Calu3 (cell line): ENCODE measurements at regions not wholly inside any gene's neighbourhood (a gene's known extent, or its start where the extent isn't known, plus 50 kb on each side); places are given as distances from the start of the nearest gene placed in this dataset.
"Not testable (repeated sequence)": the region's sequence is repeated elsewhere in the genome, so short reads cannot be mapped to it uniquely, and the experiment has no call there.

Source experiments
- BruUV-seq: library from RNA; stranded (reverse); fragments of 400-500 nt; replicated peaks from 2 replicates; lab custom pipeline; 2021; lab: Mats Ljungman, UMichigan
- CTCF ChIA-PET: fragments of 300-600 bp; sonication (Branson Sonifier 250); formaldehyde crosslinking; loops from one replicate; lab custom pipeline; 2022; ENCODE audit warnings: antibody characterized with exemption; lab: Charles Lee
- DNase-seq: peaks from one replicate; pipeline ENCODE4 v3.0.0; 2022
- H3K27ac Mint-ChIP-seq: one replicate; pipeline ENCODE4 v1.8.0; 2022; ENCODE audit warnings: mixed read lengths; ENCODE audit not compliant: unreplicated experiment
- H3K27me3 Mint-ChIP-seq: one replicate; pipeline ENCODE4 v1.8.0; 2022; ENCODE audit warnings: mixed read lengths; ENCODE audit not compliant: unreplicated experiment
- H3K36me3 Mint-ChIP-seq: one replicate; pipeline ENCODE4 v1.8.0; 2022; ENCODE audit warnings: mild to moderate bottlenecking, moderate library complexity, mixed read lengths; ENCODE audit not compliant: insufficient read depth, unreplicated experiment
- H3K4me1 Mint-ChIP-seq: one replicate; pipeline ENCODE4 v1.8.0; 2022; ENCODE audit warnings: mild to moderate bottlenecking, low read depth, mixed read lengths; ENCODE audit not compliant: unreplicated experiment
- H3K4me3 Mint-ChIP-seq: one replicate; pipeline ENCODE4 v1.8.0; 2022; ENCODE audit warnings: mild to moderate bottlenecking, low read depth, moderate library complexity, mixed read lengths; ENCODE audit not compliant: unreplicated experiment
- H3K9me3 Mint-ChIP-seq: one replicate; pipeline ENCODE4 v1.8.0; 2022; ENCODE audit warnings: low read depth, mixed read lengths; ENCODE audit not compliant: unreplicated experiment
- CTCF ChIP-seq: fragments of 200-600 bp; IDR thresholded peaks from one replicate; pipeline ENCODE4 v1.8.0; 2022; ENCODE audit warnings: antibody characterized with exemption; ENCODE audit not compliant: unreplicated experiment
- intact Hi-C: fragments of 100-400 bp; cut with micrococcal nuclease; formaldehyde crosslinking; loops from one replicate; pipeline ENCODE4 v1.10.0; 2022; ENCODE audit not compliant: unreplicated experiment

GRCh38 chr10:37035853-37036252, 89.5 kb upstream of the ANKRD30A start:
- H3K36me3 Mint-ChIP-seq = no peaks in the 10 kb centered on the region
- DNase-seq = no peak
- no TSS peak for BruUV-seq
- H3K27me3 Mint-ChIP-seq = no peaks in the 10 kb centered on the region
- H3K4me3 Mint-ChIP-seq = no peak overlapping the region
- TF ChIP-seq CTCF = no peak
- intact Hi-C loops = no loop called here
- CTCF ChIA-PET = no interaction called here
- no peaks in the 10 kb centered on the region for H3K4me1 Mint-ChIP-seq
- H3K9me3 Mint-ChIP-seq = peaks cover 3% of the 10 kb centered on the region
- no peak overlapping the region for H3K27ac Mint-ChIP-seq

GRCh38 chr10:37015498-37015897, 109.9 kb upstream of the ANKRD30A start:
- Mint-ChIP-seq H3K36me3 (no peaks in the 10 kb centered on the region), H3K27me3 (no peaks in the 10 kb centered on the region), H3K27ac (no peak overlapping the region), H3K4me3 (no peak overlapping the region), H3K4me1 (no peaks in the 10 kb centered on the region), H3K9me3 (peaks cover 8% of the 10 kb centered on the region)
- no peak for DNase-seq
- no peak for TF ChIP-seq CTCF
- no TSS peak for BruUV-seq
- intact Hi-C loops = no loop called here
- CTCF ChIA-PET = no interaction called here

GRCh38 chr10:37010741-37011140, 114.7 kb upstream of the ANKRD30A start:
- Mint-ChIP-seq H3K4me3 (no peak overlapping the region), H3K36me3 (no peaks in the 10 kb centered on the region), H3K9me3 (peaks cover 11% of the 10 kb centered on the region), H3K27ac (no peak overlapping the region), H3K4me1 (no peaks in the 10 kb centered on the region), H3K27me3 (no peaks in the 10 kb centered on the region)
- no TSS peak for BruUV-seq
- CTCF ChIA-PET = no interaction called here
- intact Hi-C loops = no loop called here
- TF ChIP-seq CTCF = no peak
- no peak for DNase-seq

GRCh38 chr10:37008276-37008675, 117.1 kb upstream of the ANKRD30A start:
- DNase-seq, BruUV-seq, H3K9me3 Mint-ChIP-seq, H3K4me3 Mint-ChIP-seq, intact Hi-C loops, H3K27me3 Mint-ChIP-seq, H3K27ac Mint-ChIP-seq, H3K4me1 Mint-ChIP-seq, CTCF ChIA-PET, H3K36me3 Mint-ChIP-seq: not testable (repeated sequence)

GRCh38 chr10:37003126-37003525, 122.3 kb upstream of the ANKRD30A start:
- H3K4me3 Mint-ChIP-seq = no peak overlapping the region
- H3K27me3 Mint-ChIP-seq = no peaks in the 10 kb centered on the region
- CTCF ChIA-PET = no interaction called here
- intact Hi-C loops = no loop called here
- no peaks in the 10 kb centered on the region for H3K4me1 Mint-ChIP-seq
- no peak overlapping the region for H3K27ac Mint-ChIP-seq
- no peak for TF ChIP-seq CTCF
- no peaks in the 10 kb centered on the region for H3K36me3 Mint-ChIP-seq
- H3K9me3 Mint-ChIP-seq = peaks cover 3% of the 10 kb centered on the region
- no peak for DNase-seq
- BruUV-seq = no TSS peak

- BruUV-seq, DNase-seq, H3K4me3 Mint-ChIP-seq, H3K4me1 Mint-ChIP-seq, H3K36me3 Mint-ChIP-seq, intact Hi-C loops, CTCF ChIA-PET, H3K9me3 Mint-ChIP-seq, H3K27me3 Mint-ChIP-seq, H3K27ac Mint-ChIP-seq: not testable (repeated sequence)
Observed at GRCh38 chr10:36995806-36996205, 129.6 kb upstream of the ANKRD30A start.
